ENCODE measurements at regions not wholly inside any gene's neighbourhood (a gene's known extent, or its start where the extent isn't known, plus 50 kb on each side); places are given as distances from the start of the nearest gene placed in this dataset.
"Not testable (repeated sequence)": the region's sequence is repeated elsewhere in the genome, so short reads cannot be mapped to it uniquely, and the experiment has no call there.

DNA sequence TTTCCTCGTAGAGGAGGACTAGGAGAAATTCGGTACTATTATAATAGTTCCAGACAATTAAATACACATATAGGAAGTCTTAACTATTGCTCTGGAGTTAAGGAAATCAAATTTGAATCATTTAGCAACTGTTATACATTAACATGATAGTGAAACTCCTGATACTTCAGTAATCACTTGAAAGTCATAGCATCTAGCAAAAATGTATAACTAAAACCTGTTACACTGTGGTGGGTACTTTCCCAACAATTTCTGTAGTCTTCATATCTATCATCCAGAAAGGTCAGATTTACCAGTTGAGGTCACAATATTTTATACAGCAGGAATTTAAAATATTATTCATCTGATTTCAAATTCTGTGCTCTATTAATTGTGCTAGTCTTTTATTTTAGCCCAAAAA is 669.6 kb upstream of the PCDH10 start:
- H3K27me3 Mint-ChIP-seq (ENCODE audit: low read depth, poor library complexity) = no peaks in the 10 kb centered on the region
- DNase-seq = no peak
- no peaks in the 10 kb centered on the region for H3K9me3 Mint-ChIP-seq
- H3K36me3 Mint-ChIP-seq (ENCODE audit: low read depth) = no peaks in the 10 kb centered on the region
- H3K4me1 Mint-ChIP-seq = no peaks in the 10 kb centered on the region
- no peak overlapping the region for H3K27ac Mint-ChIP-seq
- no peak for TF ChIP-seq CTCF (IDR thresholded peaks at IDR 0.05)
- H3K4me3 Mint-ChIP-seq = no peak overlapping the region

DNA sequence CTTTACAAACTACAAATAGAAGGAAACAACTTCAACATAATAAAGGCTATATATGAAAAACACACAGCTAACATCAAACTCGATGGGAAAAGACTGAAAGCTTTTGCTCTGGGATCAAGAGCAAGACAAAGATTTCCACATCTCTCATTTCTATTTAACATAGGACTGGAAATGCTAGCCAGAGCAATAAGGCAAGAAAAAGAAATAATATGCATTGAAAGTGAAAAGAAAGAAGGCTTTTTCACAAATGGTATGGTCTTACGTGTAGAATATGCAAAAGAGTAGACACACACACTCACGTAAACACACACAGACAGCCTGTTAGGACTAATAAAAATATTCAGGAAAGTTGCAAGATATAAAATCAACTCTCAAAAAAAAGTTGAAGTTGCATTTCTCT is 660.5 kb upstream of the PCDH10 start:
- no peak for TF ChIP-seq CTCF (IDR thresholded peaks at IDR 0.05)
- Mint-ChIP-seq H3K4me3 (no peak overlapping the region), H3K27ac (no peak overlapping the region), H3K27me3 (ENCODE audit: low read depth, poor library complexity) (no peaks in the 10 kb centered on the region), H3K9me3 (peaks cover 32% of the 10 kb centered on the region), H3K36me3 (ENCODE audit: low read depth) (peaks cover 5% of the 10 kb centered on the region), H3K4me1 (no peaks in the 10 kb centered on the region)
- DNase-seq = no peak

DNA sequence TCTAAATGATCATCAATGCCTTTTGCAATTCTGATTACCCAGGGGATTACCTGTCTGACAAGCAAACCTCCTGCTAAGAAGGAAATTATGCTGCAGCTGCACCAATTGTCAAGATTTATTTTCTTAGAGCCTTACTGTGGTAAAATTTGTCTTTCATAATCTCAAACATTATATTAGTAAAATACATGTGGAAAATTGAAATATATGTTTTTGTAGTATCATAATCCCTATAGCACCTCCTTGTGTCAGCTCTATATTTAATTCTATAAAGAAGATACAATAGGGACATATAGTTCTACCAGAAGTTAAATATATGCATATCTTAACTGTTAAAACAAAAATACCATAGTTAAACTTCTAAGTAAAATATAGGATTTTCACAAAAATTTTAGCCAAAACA is 655.6 kb upstream of the PCDH10 start:
- TF ChIP-seq CTCF (IDR thresholded peaks at IDR 0.05) = no peak
- H3K27me3 Mint-ChIP-seq (ENCODE audit: low read depth, poor library complexity) = no peaks in the 10 kb centered on the region
- peaks cover 15% of the 10 kb centered on the region for H3K9me3 Mint-ChIP-seq
- DNase-seq = no peak
- H3K36me3 Mint-ChIP-seq (ENCODE audit: low read depth) = no peaks in the 10 kb centered on the region
- no peaks in the 10 kb centered on the region for H3K4me1 Mint-ChIP-seq
- H3K4me3 Mint-ChIP-seq = no peak overlapping the region
- H3K27ac Mint-ChIP-seq = no peak overlapping the region

GRCh38 chr4:132495267-132495812 is 653.8 kb upstream of the PCDH10 start:
- not testable (repeated sequence) for H3K36me3 Mint-ChIP-seq (ENCODE audit: low read depth)

DNA sequence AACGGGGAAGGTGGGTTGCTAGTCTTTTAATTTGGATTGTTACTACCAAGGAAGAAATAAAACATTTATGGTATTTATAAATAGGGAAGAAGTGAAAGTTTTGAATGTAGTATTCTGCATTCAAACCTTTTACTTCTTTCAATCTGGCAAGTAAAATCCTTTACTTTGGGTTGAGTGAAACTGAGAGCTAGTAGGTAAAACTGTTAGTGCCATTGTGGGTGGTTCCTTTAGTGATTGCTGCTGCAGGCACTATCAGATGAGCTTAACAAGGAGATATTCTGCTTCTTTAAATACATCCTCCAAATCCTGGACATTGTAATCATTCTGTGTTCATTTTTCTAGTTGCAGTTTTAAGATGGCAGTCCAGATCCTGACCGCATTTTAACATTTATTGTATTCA is 650.9 kb upstream of the PCDH10 start:
- no peak for TF ChIP-seq CTCF (IDR thresholded peaks at IDR 0.05)
- Mint-ChIP-seq H3K27ac (no peak overlapping the region), H3K36me3 (ENCODE audit: low read depth) (no peaks in the 10 kb centered on the region), H3K4me1 (no peaks in the 10 kb centered on the region), H3K4me3 (no peak overlapping the region), H3K9me3 (no peaks in the 10 kb centered on the region), H3K27me3 (ENCODE audit: low read depth, poor library complexity) (no peaks in the 10 kb centered on the region)
- DNase-seq = no peak

More at GRCh38 chr4:132495267-132495812, 653.8 kb upstream of the PCDH10 start:
- H3K27me3 Mint-ChIP-seq (ENCODE audit: low read depth, poor library complexity); H3K27ac Mint-ChIP-seq; H3K4me3 Mint-ChIP-seq; H3K9me3 Mint-ChIP-seq; H3K4me1 Mint-ChIP-seq; DNase-seq: not testable (repeated sequence)

GRCh38 chr4:132502096-132502552 is 647.0 kb upstream of the PCDH10 start:
- Mint-ChIP-seq H3K27me3 (ENCODE audit: low read depth, poor library complexity) (no peaks in the 10 kb centered on the region), H3K4me1 (no peaks in the 10 kb centered on the region), H3K27ac (no peak overlapping the region), H3K4me3 (no peak overlapping the region), H3K36me3 (ENCODE audit: low read depth) (no peaks in the 10 kb centered on the region), H3K9me3 (no peaks in the 10 kb centered on the region)
- TF ChIP-seq CTCF (IDR thresholded peaks at IDR 0.05) = no peak
- DNase-seq = no peak
